Fibroblast of the conjunctiva (primary cell): ENCODE measurements at regions not wholly inside any gene's neighbourhood (a gene's known extent, or its start where the extent isn't known, plus 50 kb on each side); places are given as distances from the start of the nearest gene placed in this dataset.
"Not testable (repeated sequence)": the region's sequence is repeated elsewhere in the genome, so short reads cannot be mapped to it uniquely, and the experiment has no call there.

Source experiments
- DNase-seq: peaks from one replicate; pipeline ENCODE4 v3.0.0-alpha.2; 2010; ENCODE audit warnings: low read depth

DNA sequence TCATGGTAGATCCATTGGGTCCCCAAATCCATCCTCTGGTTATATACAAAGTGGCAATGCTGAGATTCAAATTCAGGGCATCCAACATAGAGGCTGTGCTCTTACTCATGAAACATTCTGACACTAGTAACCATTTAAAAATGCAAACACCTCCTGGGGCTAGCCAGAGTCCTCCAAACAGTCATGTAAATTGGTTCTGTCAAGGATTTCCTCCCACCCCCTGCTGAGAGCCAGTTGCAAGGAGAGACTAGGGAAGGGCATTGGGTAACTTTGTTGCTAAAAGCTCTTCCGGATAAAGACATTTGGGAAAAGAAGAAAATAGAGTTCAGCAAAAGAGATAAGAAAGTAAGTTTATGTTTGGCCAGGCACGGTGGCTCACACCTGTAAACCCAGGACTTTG lies 58.3 kb downstream of the ART5 start:
- DNase-seq = not testable (repeated sequence)

DNA sequence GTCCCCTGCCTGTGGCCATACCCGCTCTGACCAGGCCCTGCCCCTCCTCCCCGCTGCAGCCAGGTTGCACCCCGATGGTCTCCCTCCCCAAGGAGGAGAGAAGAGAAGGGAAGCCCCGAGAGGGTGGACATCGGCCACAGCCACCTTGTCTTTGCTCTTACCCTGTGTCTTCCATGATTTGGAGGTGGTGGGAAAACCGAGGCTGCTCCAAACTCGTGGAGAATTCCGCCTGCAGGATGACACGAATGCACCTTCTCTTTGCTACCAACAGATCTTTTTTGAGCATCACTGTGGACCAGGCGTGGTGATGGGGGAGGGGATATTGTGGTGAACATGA lies 60.4 kb downstream of the ART5 start:
- not testable (repeated sequence) for DNase-seq

GRCh38 chr11:3580487-3581388 lies 61.1 kb downstream of the ART5 start:
- not testable (repeated sequence) for DNase-seq

GRCh38 chr11:3579600-3580459 lies 62.0 kb downstream of the ART5 start:
- DNase-seq = not testable (repeated sequence)

DNA sequence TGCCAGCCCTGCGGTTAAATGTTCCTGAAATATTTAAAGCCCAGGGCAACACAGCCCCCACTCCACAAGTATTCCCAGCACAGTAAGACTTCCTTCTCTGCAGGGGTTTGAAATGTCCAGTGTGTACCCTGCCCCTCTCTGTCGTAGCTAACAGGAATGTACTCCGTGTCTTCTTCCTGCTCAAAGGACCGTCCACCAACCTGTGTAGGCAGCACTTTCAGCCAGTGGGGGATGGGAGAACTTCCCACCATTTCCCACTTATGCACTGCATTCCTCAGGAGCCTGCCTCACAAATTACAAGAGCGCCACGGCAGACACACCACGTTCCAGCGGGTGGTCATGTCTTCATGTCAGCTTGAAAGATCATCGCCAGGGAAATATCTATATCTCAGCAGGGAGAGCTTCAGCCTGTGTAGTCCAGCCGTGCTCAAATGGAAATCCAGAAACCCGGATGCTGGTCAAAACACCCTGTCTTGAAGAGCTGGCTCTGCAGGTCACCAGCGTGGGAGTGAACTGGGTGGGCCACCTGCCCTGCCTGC lies 65.7 kb downstream of the ART5 start:
- not testable (repeated sequence) for DNase-seq

DNA sequence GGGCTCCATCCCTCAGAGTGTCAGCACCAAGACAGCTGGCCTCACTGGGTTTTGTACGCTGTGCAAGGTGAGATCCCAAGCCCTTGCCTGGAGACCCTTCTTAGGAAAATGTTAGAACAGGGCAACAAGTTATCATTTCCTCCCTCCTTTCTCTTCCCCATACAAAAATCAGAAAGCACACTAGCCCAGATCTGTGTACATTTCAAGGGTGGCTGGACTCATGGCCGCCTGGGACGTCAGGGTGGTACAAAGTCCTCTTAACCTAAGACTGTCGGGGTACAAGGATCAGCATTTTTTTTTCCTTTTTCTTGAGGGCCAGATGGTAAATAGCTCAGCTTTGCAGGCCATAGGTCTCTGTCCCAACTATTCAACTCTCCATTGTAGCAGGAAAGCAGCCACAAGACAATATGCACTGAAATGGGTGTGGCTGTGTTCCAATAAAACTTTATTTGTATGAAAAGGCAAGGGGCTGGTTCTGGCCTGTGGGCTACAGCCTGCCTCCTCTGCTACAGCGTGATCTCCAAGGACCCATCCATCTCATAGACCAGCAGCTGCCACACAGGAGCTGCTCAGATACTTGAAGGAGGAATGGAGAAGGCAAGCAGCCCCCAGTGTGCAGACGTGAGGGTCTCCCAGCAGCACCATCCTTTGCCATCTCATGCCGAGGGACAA lies 68.7 kb downstream of the ART5 start:
- not testable (repeated sequence) for DNase-seq

GRCh38 chr11:3571752-3572151 lies 70.0 kb downstream of the ART5 start:
- DNase-seq = not testable (repeated sequence)

GRCh38 chr11:3565838-3566237 lies 76.0 kb downstream of the ART5 start:
- DNase-seq = not testable (repeated sequence)

DNA sequence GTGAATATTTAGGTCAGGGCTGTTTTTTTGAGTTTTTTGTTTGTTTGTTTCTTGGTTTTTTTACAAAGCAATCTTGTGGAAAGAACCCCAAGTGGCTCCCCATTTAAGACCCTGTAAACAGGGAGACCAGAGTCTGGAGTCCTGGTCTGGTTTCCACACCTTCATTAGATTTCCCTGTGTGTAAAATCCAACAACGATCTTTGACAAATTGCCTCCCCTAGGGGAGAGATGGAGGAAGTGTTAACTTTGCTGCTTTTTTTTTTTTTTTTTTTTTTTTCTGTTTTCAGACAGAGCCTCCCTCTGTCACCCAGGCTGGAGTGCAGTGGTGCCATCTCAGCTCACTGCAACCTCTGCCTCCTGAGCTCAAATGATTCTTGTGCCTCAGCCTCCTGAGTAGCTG lies 77.4 kb downstream of the ART5 start:
- DNase-seq = not testable (repeated sequence)

DNA sequence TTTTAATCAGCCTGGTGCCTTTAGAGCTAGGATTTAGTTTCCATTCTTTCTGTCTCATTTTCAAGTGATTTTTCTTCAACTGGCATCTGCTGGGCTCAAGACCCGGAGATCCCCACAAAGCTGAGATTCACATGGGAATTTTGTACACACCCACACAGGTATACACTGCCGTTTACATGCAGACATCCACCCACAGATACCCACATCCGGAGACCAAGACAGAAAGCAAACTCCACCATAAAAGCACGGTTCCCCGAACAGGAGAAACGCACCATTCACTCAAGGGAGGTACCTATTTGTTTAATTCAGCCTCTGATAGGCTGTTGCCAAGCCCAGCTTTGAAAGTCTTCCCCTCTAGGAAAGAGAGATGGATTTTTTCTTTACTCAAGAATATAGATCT lies 87.2 kb downstream of the ART5 start:
- DNase-seq = not testable (repeated sequence)

DNA sequence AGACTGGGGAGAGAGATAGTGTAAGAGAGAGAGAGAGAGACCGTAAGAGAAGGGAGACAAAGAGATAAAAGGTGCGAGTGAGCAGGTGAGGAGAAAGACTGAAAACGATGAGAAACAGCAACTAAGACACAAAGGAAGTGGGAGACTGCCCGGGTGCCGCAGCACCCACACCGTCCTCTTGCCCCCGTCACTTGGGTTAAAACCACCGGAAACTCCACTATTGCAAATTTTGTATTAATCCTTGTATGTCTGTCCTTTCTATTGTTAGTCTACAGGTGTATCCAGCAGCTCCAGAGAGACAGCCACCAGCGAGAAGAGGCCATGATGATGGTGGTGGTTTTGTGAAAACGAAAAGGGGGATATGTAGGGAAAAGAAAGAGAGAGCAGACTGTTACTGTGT lies 96.8 kb downstream of the ART5 start:
- DNase-seq = not testable (repeated sequence)

- not testable (repeated sequence) for DNase-seq
Measured at GRCh38 chr11:3538220-3538619, 103.6 kb downstream of the ART5 start.

- DNase-seq = not testable (repeated sequence)
Measured at GRCh38 chr11:3537254-3537653, 104.5 kb downstream of the ART5 start.

- not testable (repeated sequence) for DNase-seq
Measured at GRCh38 chr11:3532958-3533357, 108.8 kb downstream of the ART5 start.

DNA sequence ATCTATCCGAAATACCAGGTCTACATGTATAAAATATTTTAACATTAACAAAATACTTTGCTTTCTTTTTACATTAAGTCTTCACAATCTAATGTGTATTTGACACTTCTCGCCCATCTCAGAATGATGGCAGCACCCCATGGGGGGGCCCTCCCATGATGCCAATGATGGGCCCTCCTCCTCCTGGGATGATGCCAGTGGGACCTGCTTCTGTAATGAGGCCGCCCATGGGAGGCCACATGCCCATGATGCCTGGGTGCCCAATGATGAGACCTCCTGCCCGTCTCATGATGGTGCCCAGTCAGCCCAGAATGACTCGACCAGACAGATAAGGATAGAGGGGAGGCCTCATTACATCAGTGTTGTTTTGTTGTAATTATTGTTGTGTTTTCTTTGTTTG lies 110.5 kb downstream of the ART5 start:
- DNase-seq = not testable (repeated sequence)

DNA sequence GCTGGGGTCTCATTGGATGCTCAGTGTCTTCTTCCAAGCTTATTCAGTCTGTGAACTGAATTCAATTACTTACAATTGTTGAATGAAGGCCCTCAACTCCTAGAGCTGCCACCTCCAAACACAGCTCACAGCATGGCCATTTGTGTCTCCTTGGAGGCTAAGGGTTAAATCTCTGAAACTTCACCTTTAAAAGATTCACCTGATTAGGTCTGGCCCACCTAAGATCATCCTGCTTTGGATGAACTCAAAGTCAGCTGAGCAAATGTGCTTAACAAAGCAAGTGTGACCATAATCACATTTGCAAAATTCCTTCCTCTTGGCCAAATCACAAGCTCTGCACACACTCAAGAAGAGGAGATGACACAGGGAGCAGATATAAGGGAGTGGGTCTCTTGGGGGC lies 118.2 kb downstream of the ART5 start:
- not testable (repeated sequence) for DNase-seq

- DNase-seq = not testable (repeated sequence)
Measured at GRCh38 chr11:3520905-3521304, 120.9 kb downstream of the ART5 start.

- not testable (repeated sequence) for DNase-seq
Measured at GRCh38 chr11:3519841-3520240, 122.0 kb downstream of the ART5 start.

DNA sequence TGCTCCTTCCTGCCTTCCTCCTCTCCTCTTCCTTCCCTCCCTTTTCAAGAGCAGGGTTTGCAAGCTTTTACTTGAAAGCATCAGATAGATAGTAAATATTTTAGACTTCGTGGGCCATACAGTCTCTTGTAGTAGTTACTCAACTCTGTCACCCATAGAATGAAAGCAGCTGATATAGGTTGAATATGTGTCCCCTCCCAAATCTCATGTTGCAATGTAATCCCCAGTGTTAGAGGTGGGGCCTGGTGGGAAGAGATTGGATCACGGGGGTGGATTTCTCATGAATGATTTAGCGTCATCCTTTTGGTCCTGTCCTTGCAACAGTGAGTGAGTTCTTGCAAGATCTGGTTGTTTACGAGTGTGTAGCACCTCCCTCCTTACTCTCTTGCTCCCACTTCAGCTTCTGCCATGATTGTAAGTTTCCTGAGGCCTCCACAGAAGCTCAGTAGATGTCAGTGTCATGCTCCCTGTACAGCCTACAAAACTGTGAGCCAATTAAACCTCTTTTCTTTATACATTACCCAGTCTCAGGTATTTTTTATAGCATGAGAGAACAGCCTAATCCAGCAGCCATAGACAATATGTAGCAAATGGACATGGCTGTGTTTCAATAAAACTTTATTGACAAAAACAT lies 124.7 kb downstream of the ART5 start:
- DNase-seq = not testable (repeated sequence)

DNA sequence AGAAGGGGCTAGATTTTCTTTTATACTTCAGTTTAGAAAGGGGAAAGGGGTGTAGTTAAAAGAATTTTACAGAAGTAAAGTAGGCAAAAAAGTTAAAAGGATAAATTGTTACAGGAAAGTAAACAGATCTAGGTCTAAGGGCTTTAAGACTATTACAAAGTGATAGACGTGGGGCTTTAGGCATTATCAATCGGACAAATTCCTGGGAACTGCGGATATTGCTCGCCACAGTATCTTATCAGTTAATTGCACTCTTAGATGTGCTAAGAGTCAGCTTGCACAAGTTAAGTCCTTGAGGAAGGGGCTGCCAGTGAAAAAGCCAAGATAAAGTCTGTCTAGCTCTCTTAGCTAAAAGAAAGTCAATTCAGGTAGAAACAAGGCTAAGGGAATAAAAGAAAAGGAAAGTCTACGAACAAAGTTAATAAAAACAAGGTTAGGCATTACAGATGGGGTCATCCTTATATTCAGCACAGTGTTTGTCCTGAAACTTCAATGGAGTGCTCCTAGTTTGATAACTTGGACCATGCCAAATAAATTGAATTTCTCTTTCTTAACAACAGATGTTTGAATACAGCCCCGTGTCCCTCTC lies 125.4 kb downstream of the ART5 start:
- DNase-seq = not testable (repeated sequence)
